Cardiac muscle cell (in vitro differentiated cells and primary cell): ENCODE measurements at regions not wholly inside any gene's neighbourhood (a gene's known extent, or its start where the extent isn't known, plus 50 kb on each side); places are given as distances from the start of the nearest gene placed in this dataset.

Experiments
- DNase-seq, 2 donors: peaks; one replicate each; pipeline versions ENCODE4 v3.0.0 to v3.0.0-alpha.2; 2010 to 2017; ENCODE audit warnings: low read depth in 1 of 2, low spot score in 1 of 2
- H3K27ac ChIP-seq: fragments of 200-600 bp; sonication (generic); 2 replicates; pipeline ENCODE4 v1.5.1; 2016
- H3K27me3 ChIP-seq: fragments of 200-600 bp; sonication (generic); 2 replicates; pipeline ENCODE4 v1.6.0; 2016; ENCODE audit warnings: control low read depth
- H3K36me3 ChIP-seq: fragments of 200-600 bp; sonication (generic); 2 replicates; pipeline ENCODE4 v1.5.1; 2016; ENCODE audit warnings: control low read depth
- H3K4me1 ChIP-seq: fragments of 200-600 bp; sonication (generic); 2 replicates; pipeline ENCODE4 v1.8.1; 2017; ENCODE audit warnings: low read depth, mild to moderate bottlenecking, mixed run types
- H3K4me3 ChIP-seq: fragments of 200-600 bp; sonication (generic); 2 replicates; pipeline ENCODE4 v1.5.1; 2016; ENCODE audit warnings: mild to moderate bottlenecking
- H3K9me3 ChIP-seq: fragments of 200-600 bp; sonication (generic); 2 replicates; pipeline ENCODE4 v1.5.1; 2017; ENCODE audit warnings: low read depth, mild to moderate bottlenecking, control low read depth
- TF ChIP-seq, protein P1 (sequence below): IDR thresholded peaks from 2 replicates; pipeline ENCODE4 v1.5.1; 2012; ENCODE audit warnings: low read depth, mild to moderate bottlenecking, low read length

DNA sequence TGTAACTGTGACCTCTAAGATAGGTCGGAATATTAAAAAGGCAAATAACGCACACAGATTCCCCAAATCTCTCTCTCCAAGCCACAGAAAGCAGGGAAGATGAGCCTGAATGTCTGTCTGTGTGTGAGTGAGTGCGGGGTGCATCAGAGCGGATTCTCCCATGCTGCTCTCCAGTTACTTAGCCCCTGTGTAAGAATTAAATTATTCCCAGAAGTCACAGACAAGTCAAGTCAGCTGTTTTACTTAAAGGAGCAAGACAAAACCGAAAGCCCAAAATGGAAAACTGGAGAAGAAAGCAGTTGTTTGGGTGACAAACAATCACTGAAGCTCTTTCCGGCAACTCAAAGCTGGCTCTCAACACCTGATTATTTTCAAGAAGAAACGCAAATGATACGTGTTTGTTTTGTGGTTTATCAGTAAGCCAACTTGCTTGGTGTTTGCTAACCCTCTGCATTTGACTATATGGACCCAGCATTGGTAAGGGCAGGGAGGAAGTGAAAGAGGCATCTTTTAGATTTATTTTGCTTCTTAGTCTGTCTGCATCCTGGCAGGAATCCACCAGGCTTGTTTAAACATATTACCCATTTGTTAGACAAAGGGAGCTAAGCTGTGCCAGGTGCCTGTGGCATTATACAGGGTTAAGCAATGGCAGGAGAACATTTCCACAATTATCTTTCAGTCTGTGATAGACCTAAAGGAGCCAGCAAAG is 121.5 kb upstream of the CREB1 start:
- TF ChIP-seq, protein P1, sequence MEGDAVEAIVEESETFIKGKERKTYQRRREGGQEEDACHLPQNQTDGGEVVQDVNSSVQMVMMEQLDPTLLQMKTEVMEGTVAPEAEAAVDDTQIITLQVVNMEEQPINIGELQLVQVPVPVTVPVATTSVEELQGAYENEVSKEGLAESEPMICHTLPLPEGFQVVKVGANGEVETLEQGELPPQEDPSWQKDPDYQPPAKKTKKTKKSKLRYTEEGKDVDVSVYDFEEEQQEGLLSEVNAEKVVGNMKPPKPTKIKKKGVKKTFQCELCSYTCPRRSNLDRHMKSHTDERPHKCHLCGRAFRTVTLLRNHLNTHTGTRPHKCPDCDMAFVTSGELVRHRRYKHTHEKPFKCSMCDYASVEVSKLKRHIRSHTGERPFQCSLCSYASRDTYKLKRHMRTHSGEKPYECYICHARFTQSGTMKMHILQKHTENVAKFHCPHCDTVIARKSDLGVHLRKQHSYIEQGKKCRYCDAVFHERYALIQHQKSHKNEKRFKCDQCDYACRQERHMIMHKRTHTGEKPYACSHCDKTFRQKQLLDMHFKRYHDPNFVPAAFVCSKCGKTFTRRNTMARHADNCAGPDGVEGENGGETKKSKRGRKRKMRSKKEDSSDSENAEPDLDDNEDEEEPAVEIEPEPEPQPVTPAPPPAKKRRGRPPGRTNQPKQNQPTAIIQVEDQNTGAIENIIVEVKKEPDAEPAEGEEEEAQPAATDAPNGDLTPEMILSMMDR = no peak

DNA sequence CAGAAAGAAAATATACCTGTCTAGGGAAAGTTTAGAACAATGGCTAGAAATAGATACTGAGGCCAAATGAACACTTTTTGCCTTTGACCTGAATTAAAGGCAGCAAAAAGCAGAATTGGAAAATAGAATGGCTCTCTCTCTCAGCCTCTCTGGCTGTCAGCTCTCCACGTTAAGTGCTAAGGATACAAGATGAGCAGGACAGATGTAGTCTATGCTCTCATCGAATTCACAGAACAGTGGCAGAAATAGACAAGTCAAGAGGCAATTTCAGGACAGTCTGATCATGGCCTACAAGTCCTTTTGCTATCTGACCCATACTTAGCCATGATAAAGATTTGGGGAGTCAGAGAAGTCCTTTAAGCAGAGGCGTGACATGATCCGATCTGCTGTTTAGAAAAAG is 120.2 kb upstream of the CREB1 start:
- DNase-seq = peak in 1 of 2 donors; percentile 15
- H3K27ac ChIP-seq = peak overlapping the region; percentile 80
- H3K36me3 ChIP-seq = no peaks in the 10 kb centered on the region
- H3K9me3 ChIP-seq = no peaks in the 10 kb centered on the region
- H3K27me3 ChIP-seq = no peaks in the 10 kb centered on the region
- no peak overlapping the region for H3K4me3 ChIP-seq
- TF ChIP-seq, protein P1 = no peak
- peaks cover 61% of the 10 kb centered on the region for H3K4me1 ChIP-seq

More for the DNA sequence above, 121.5 kb upstream of the CREB1 start:
- Histone ChIP-seq H3K27me3 (no peaks in the 10 kb centered on the region), H3K36me3 (no peaks in the 10 kb centered on the region), H3K4me1 (peaks cover 57% of the 10 kb centered on the region), H3K4me3 (no peak overlapping the region), H3K9me3 (no peaks in the 10 kb centered on the region), H3K27ac (peak overlapping the region; percentile 80)
- DNase-seq = peak in 1 of 2 donors; percentile 43

DNA sequence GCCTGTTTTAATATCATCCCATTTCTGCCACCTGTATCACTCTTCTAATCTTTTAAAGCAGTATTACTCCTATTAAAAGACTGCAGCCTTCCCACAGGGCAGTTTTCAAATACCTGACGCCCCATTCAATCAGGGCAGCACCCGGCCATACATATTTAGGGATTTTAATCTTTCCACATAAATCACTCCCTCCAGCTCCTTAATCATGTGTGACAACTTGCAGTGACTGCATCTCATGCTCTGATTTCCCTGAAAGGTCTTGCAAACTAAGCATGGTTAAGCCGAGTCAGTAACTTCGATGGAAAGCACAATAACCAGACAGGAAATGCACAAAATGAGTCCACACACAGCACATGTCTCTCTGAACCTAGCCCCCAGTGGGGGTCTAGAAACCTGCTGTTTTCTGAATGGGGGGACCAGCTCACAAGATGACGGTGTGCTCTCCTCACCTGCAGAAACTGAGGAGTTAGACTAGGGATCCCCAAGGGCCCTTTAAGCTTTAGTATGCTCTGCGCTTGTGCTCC is 116.9 kb upstream of the CREB1 start:
- DNase-seq = no peak
- H3K4me3 ChIP-seq = no peak overlapping the region
- H3K4me1 ChIP-seq = peaks cover 36% of the 10 kb centered on the region
- no peak overlapping the region for H3K27ac ChIP-seq
- H3K36me3 ChIP-seq = no peaks in the 10 kb centered on the region
- H3K9me3 ChIP-seq = no peaks in the 10 kb centered on the region
- TF ChIP-seq, protein P1 = no peak
- no peaks in the 10 kb centered on the region for H3K27me3 ChIP-seq

DNA sequence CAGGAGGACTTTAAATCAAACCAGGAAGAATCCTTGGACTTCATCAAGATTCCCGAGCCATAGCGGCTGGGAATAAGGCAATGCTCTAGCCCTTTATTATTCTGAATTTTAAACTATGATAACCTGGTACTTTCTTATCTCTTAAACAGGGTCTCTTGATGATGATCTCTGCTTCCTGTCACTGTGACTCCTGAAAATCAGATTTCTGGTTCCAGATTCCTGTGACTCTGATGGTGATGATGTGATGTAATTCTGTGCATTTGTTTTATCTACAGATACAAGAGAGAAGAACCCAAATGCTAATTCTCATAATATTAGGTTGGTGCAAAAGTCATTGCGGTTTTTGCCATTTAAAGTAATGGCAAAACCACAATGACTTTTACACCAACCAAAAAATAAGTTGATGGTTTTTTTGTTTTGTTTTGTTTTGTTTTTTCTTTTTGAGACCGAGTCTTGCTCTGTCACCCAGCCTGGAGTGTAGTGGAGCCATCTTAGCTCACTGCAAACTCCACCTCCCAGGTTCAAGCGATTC is 116.3 kb upstream of the CREB1 start:
- peaks cover 30% of the 10 kb centered on the region for H3K4me1 ChIP-seq
- H3K4me3 ChIP-seq = no peak overlapping the region
- no peaks in the 10 kb centered on the region for H3K36me3 ChIP-seq
- DNase-seq = no peak
- H3K27ac ChIP-seq = no peak overlapping the region
- no peaks in the 10 kb centered on the region for H3K27me3 ChIP-seq
- TF ChIP-seq, protein P1 = no peak
- H3K9me3 ChIP-seq = no peaks in the 10 kb centered on the region

DNA sequence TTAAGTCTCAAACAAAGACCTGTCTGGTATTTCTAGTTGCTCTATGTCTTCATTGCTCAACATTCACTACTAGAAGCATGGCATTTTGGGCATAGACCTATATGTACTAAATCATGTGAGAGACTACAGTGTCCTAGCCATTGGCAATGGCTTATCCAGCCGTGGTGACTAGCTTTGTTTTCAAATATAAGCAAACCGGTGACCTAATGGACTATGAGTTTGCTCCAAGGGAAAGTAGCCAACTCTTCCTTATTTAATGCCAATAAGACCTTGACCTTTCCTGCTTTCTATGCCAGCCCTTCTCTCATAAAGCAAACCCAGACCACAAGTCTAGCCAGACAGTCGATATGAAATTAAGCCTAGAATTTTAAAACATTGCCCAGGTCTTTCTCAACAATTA is 113.7 kb upstream of the CREB1 start:
- TF ChIP-seq, protein P1 = no peak
- Histone ChIP-seq H3K27me3 (no peaks in the 10 kb centered on the region), H3K27ac (no peak overlapping the region), H3K36me3 (no peaks in the 10 kb centered on the region), H3K4me3 (no peak overlapping the region), H3K9me3 (no peaks in the 10 kb centered on the region), H3K4me1 (peaks cover 9% of the 10 kb centered on the region)
- no peak for DNase-seq
